ENCODE measurements at regions not wholly inside any gene's neighbourhood (a gene's known extent, or its start where the extent isn't known, plus 50 kb on each side); places are given as distances from the start of the nearest gene placed in this dataset.

GRCh38 chr1:76705560-76705959 is 161.7 kb upstream of the ST6GALNAC5 start:
- Histone ChIP-seq H3K36me3 (ENCODE audit: control insufficient read depth, insufficient read depth, low read length) (no peaks in the 10 kb centered on the region), H2AFZ (no peak overlapping the region), H3K4me1 (no peaks in the 10 kb centered on the region), H3K9ac (no peak overlapping the region), H3K4me3 (ENCODE audit: low read depth, low read length) (no peak overlapping the region), H3K27me3 (ENCODE audit: control insufficient read depth, insufficient read depth, low read length) (no peaks in the 10 kb centered on the region), H3K79me2 (no peaks in the 10 kb centered on the region), H3K4me2 (ENCODE audit: low read length) (no peak overlapping the region), H3K9me3 (ENCODE audit: control insufficient read depth, low read length) (no peaks in the 10 kb centered on the region), H3K27ac (no peak overlapping the region)
- no peak for TF ChIP-seq CTCF (IDR thresholded peaks at IDR 0.05)

- H3K27ac ChIP-seq, result no peak overlapping the region
- H3K9me3 ChIP-seq (ENCODE audit: control insufficient read depth, low read length), result no peaks in the 10 kb centered on the region
- TF ChIP-seq CTCF (IDR thresholded peaks at IDR 0.05), result no peak
- H3K4me2 ChIP-seq (ENCODE audit: low read length), result no peak overlapping the region
- H3K36me3 ChIP-seq (ENCODE audit: control insufficient read depth, insufficient read depth, low read length), result no peaks in the 10 kb centered on the region
- H3K79me2 ChIP-seq, result no peaks in the 10 kb centered on the region
- H3K4me3 ChIP-seq (ENCODE audit: low read depth, low read length), result no peak overlapping the region
- H3K27me3 ChIP-seq (ENCODE audit: control insufficient read depth, insufficient read depth, low read length), result no peaks in the 10 kb centered on the region
- no peak overlapping the region for H3K9ac ChIP-seq
- H2AFZ ChIP-seq, result no peak overlapping the region
- H3K4me1 ChIP-seq, result no peaks in the 10 kb centered on the region
Measured at GRCh38 chr1:76713535-76713934, 153.7 kb upstream of the ST6GALNAC5 start.

- Histone ChIP-seq H3K4me3 (ENCODE audit: low read depth, low read length) (no peak overlapping the region), H3K4me2 (ENCODE audit: low read length) (no peak overlapping the region), H3K79me2 (no peaks in the 10 kb centered on the region), H3K27ac (no peak overlapping the region), H3K36me3 (ENCODE audit: control insufficient read depth, insufficient read depth, low read length) (no peaks in the 10 kb centered on the region), H3K9me3 (ENCODE audit: control insufficient read depth, low read length) (no peaks in the 10 kb centered on the region), H2AFZ (no peak overlapping the region), H3K9ac (no peak overlapping the region), H3K4me1 (no peaks in the 10 kb centered on the region), H3K27me3 (ENCODE audit: control insufficient read depth, insufficient read depth, low read length) (no peaks in the 10 kb centered on the region)
- no peak for TF ChIP-seq CTCF (IDR thresholded peaks at IDR 0.05)
Measured at GRCh38 chr1:76715474-76715873, 151.8 kb upstream of the ST6GALNAC5 start.

GRCh38 chr1:76723949-76724348 is 143.3 kb upstream of the ST6GALNAC5 start:
- no peak overlapping the region for H3K27ac ChIP-seq
- no peaks in the 10 kb centered on the region for H3K27me3 ChIP-seq (ENCODE audit: control insufficient read depth, insufficient read depth, low read length)
- no peak for TF ChIP-seq CTCF (IDR thresholded peaks at IDR 0.05)
- H3K4me3 ChIP-seq (ENCODE audit: low read depth, low read length), result no peak overlapping the region
- no peak overlapping the region for H2AFZ ChIP-seq
- H3K4me1 ChIP-seq, result no peaks in the 10 kb centered on the region
- H3K9me3 ChIP-seq (ENCODE audit: control insufficient read depth, low read length), result no peaks in the 10 kb centered on the region
- no peak overlapping the region for H3K9ac ChIP-seq
- no peak overlapping the region for H3K4me2 ChIP-seq (ENCODE audit: low read length)
- no peaks in the 10 kb centered on the region for H3K79me2 ChIP-seq
- H3K36me3 ChIP-seq (ENCODE audit: control insufficient read depth, insufficient read depth, low read length), result no peaks in the 10 kb centered on the region

GRCh38 chr1:76724816-76725215 is 142.5 kb upstream of the ST6GALNAC5 start:
- H3K79me2 ChIP-seq, result no peaks in the 10 kb centered on the region
- H3K27me3 ChIP-seq (ENCODE audit: control insufficient read depth, insufficient read depth, low read length), result no peaks in the 10 kb centered on the region
- no peaks in the 10 kb centered on the region for H3K4me1 ChIP-seq
- no peaks in the 10 kb centered on the region for H3K36me3 ChIP-seq (ENCODE audit: control insufficient read depth, insufficient read depth, low read length)
- no peak overlapping the region for H2AFZ ChIP-seq
- no peak overlapping the region for H3K27ac ChIP-seq
- no peaks in the 10 kb centered on the region for H3K9me3 ChIP-seq (ENCODE audit: control insufficient read depth, low read length)
- no peak overlapping the region for H3K4me2 ChIP-seq (ENCODE audit: low read length)
- no peak for TF ChIP-seq CTCF (IDR thresholded peaks at IDR 0.05)
- no peak overlapping the region for H3K9ac ChIP-seq
- H3K4me3 ChIP-seq (ENCODE audit: low read depth, low read length), result no peak overlapping the region

Data from parathyroid adenoma (tissue), 2 donors.